SK-N-SH (cell line): ENCODE measurements at regions not wholly inside any gene's neighbourhood (a gene's known extent, or its start where the extent isn't known, plus 50 kb on each side); places are given as distances from the start of the nearest gene placed in this dataset.

Experiments used
- CTCF ChIA-PET: fragments of 300-600, 350-600 bp; formaldehyde crosslinking; extraction: SDS; loops from one replicate; lab custom pipeline; 2021; lab: Yijun Ruan, JAX
- POLR2A ChIA-PET: fragments of 350-600 bp; sonication (Branson Sonifier 250); formaldehyde crosslinking; extraction: SDS; loops from one replicate; lab custom pipeline; 2020; ENCODE audit warnings: antibody characterized with exemption, inconsistent platforms; lab: Yijun Ruan, JAX
- DNase-seq: peaks from one replicate; pipeline ENCODE4 v3.0.0; 2012
- H2AFZ ChIP-seq: fragments of 200-600 bp; sonication (generic); 2 replicates; pipeline ENCODE4 v1.8.1; 2016; ENCODE audit warnings: antibody characterized with exemption, mild to moderate bottlenecking, low read depth
- H3F3A ChIP-seq: fragments of 200-600 bp; sonication (generic); replicated peaks from 2 replicates; pipeline ENCODE3; 2016; ENCODE audit warnings: antibody characterized with exemption, mild to moderate bottlenecking; ENCODE audit not compliant: insufficient read depth
- H3K27ac ChIP-seq, 2 experiments: fragments of 200-500 bp in 1 of 2; fragments of 200-600 bp in 1 of 2; sonication (Bioruptor generic) in 1 of 2; sonication (generic), shearing (Covaris generic) in 1 of 2; 2 replicates each; pipeline versions ENCODE4 v1.5.1 to v1.6.1; 2014 to 2016; ENCODE audit warnings: low read depth in 2 of 2, inconsistent platforms in 1 of 2, low read length in 1 of 2, mild to moderate bottlenecking in 1 of 2, mixed read lengths in 1 of 2
- H3K27me3 ChIP-seq: fragments of 200-600 bp; sonication (generic), shearing (Covaris generic); 2 replicates; pipeline ENCODE4 v1.6.1; 2016; ENCODE audit warnings: mixed run types; ENCODE audit not compliant: insufficient read depth
- H3K36me3 ChIP-seq, 2 experiments: fragments of 200-500 bp in 1 of 2; fragments of 200-600 bp in 1 of 2; sonication (Bioruptor generic) in 1 of 2; sonication (generic) in 1 of 2; replicated peaks in 1 of 2; 2 replicates each; pipeline versions ENCODE3 to v1.5.1; 2014 to 2016; ENCODE audit warnings: low read length in 1 of 2, mild to moderate bottlenecking in 1 of 2; ENCODE audit not compliant: insufficient read depth in 2 of 2, control insufficient read depth in 1 of 2
- H3K4me1 ChIP-seq, 2 experiments: fragments of 200-500 bp in 1 of 2; fragments of 200-600 bp in 1 of 2; sonication (Bioruptor generic) in 1 of 2; sonication (generic), shearing (Covaris generic) in 1 of 2; 2 replicates each; pipeline versions ENCODE4 v1.5.1 to v1.6.1; 2014 to 2016; ENCODE audit warnings: low read depth in 1 of 2, low read length in 1 of 2, mixed run types in 1 of 2; ENCODE audit not compliant: insufficient read depth in 2 of 2, control insufficient read depth in 1 of 2
- H3K4me2 ChIP-seq: fragments of 200-600 bp; sonication (generic), shearing (Covaris generic); 2 replicates; pipeline ENCODE4 v1.6.1; 2017; ENCODE audit warnings: mixed run types
- H3K4me3 ChIP-seq, 2 experiments: fragments of 200-500 bp in 1 of 2; fragments of 200-600 bp in 1 of 2; sonication (Bioruptor generic) in 1 of 2; sonication (generic), shearing (Covaris generic) in 1 of 2; 2 replicates each; pipeline versions ENCODE4 v1.5.1 to v1.8.1; 2014 to 2016; ENCODE audit warnings: low read depth in 2 of 2, inconsistent platforms in 1 of 2, low read length in 1 of 2, mild to moderate bottlenecking in 1 of 2, mixed read lengths in 1 of 2, moderate library complexity in 1 of 2
- H3K79me2 ChIP-seq: fragments of 200-600 bp; sonication (generic); 2 replicates; pipeline ENCODE4 v1.8.1; 2017; ENCODE audit warnings: mild to moderate bottlenecking; ENCODE audit not compliant: insufficient read depth
- H3K9ac ChIP-seq: fragments of 200-600 bp; sonication (generic); 2 replicates; pipeline ENCODE4 v1.6.1; 2017; ENCODE audit warnings: mixed run types
- H3K9me2 ChIP-seq: fragments of 200-600 bp; sonication (generic); 2 replicates; pipeline ENCODE4 v1.6.1; 2017; ENCODE audit warnings: mixed run types
- H3K9me3 ChIP-seq: fragments of 200-600 bp; sonication (generic); 2 replicates; pipeline ENCODE4 v1.6.1; 2017; ENCODE audit warnings: mixed run types, mild to moderate bottlenecking, moderate library complexity
- H4K20me1 ChIP-seq: fragments of 200-600 bp; sonication (generic); 2 replicates; pipeline ENCODE4 v1.6.1; 2017; ENCODE audit warnings: mild to moderate bottlenecking, mixed run types; ENCODE audit not compliant: insufficient read depth
- CHD2 ChIP-seq: fragments of 150-350 bp; IDR thresholded peaks from 2 replicates; pipeline ENCODE4 v1.6.1; 2018; ENCODE audit warnings: low read length; ENCODE audit not compliant: partially characterized antibody
- CTCF ChIP-seq: fragments of 200-600 bp; sonication (generic); IDR thresholded peaks from 2 replicates; pipeline ENCODE4 v1.6.1; 2017; ENCODE audit warnings: antibody characterized with exemption, mild to moderate bottlenecking, moderate library complexity
- EP300 ChIP-seq, 2 experiments: IDR thresholded peaks; 2 replicates each; pipeline versions ENCODE4 v1.4.0 to v1.6.1; 2012; ENCODE audit warnings: borderline replicate concordance in 1 of 2, low read depth in 1 of 2, low read length in 1 of 2
- FOSL2 ChIP-seq: IDR thresholded peaks from 2 replicates; pipeline ENCODE4 v1.4.0; 2012; ENCODE audit warnings: low read depth, mild to moderate bottlenecking, moderate library complexity, borderline replicate concordance
- FOXJ3 ChIP-seq: sonication (generic); formaldehyde crosslinking; IDR thresholded peaks from 2 replicates; pipeline ENCODE4 v1.5.1; 2020; ENCODE audit warnings: mild to moderate bottlenecking, missing genetic modification reagents
- FOXM1 ChIP-seq: IDR thresholded peaks from 2 replicates; pipeline ENCODE4 v1.4.0; 2012; ENCODE audit warnings: low read depth, mild to moderate bottlenecking
- GABPA ChIP-seq: IDR thresholded peaks from 2 replicates; pipeline ENCODE4 v1.4.0; 2012; ENCODE audit warnings: low read depth, mild to moderate bottlenecking
- IRF3 ChIP-seq: fragments of 150-350 bp; IDR thresholded peaks from 2 replicates; pipeline ENCODE4 v1.6.1; 2016; ENCODE audit warnings: mild to moderate bottlenecking, low read depth, low read length
- JUND ChIP-seq: IDR thresholded peaks from 2 replicates; pipeline ENCODE4 v1.4.0; 2012
- RAD21 ChIP-seq: IDR thresholded peaks from 2 replicates; pipeline ENCODE4 v1.6.1; 2012; ENCODE audit warnings: mild to moderate bottlenecking, low read length
- RFX5 ChIP-seq: IDR thresholded peaks from 2 replicates; pipeline ENCODE4 v1.6.1; 2012; ENCODE audit warnings: mild to moderate bottlenecking, improper control_type of control experiment, low read length
- RXRA ChIP-seq: IDR thresholded peaks from 2 replicates; pipeline ENCODE4 v1.4.0; 2012; ENCODE audit warnings: low read depth, mild to moderate bottlenecking, borderline replicate concordance
- SMC3 ChIP-seq: IDR thresholded peaks from 2 replicates; pipeline ENCODE4 v1.6.1; 2012; ENCODE audit warnings: low read depth, low read length, improper control_type of control experiment
- TCF12 ChIP-seq: IDR thresholded peaks from 2 replicates; pipeline ENCODE4 v1.4.0; 2012
- TEAD4 ChIP-seq: IDR thresholded peaks from 2 replicates; pipeline ENCODE4 v1.4.0; 2012; ENCODE audit warnings: mild to moderate bottlenecking, borderline replicate concordance; ENCODE audit not compliant: insufficient read depth
- USF1 ChIP-seq: IDR thresholded peaks from 2 replicates; pipeline ENCODE4 v1.4.0; 2012; ENCODE audit warnings: low read depth, borderline replicate concordance
- USF2 ChIP-seq: fragments of 150-350 bp; IDR thresholded peaks from 2 replicates; pipeline ENCODE4 v1.6.1; 2017; ENCODE audit warnings: antibody characterized with exemption, low read length, low read depth, borderline replicate concordance
- YY1 ChIP-seq: IDR thresholded peaks from 2 replicates; pipeline ENCODE4 v1.4.0; 2012; ENCODE audit warnings: low read depth, mild to moderate bottlenecking
- WGBS: methylation state at CpG from one replicate; pipeline ENCODE4 v1.1.6; 2017; ENCODE audit warnings: low lambda C conversion rate; 5-methylcytosine and 5-hydroxymethylcytosine counted together
- TF ChIP-seq, protein P1 (sequence below): IDR thresholded peaks from 2 replicates; pipeline ENCODE4 v1.4.0; 2012; ENCODE audit warnings: low read depth
- TF ChIP-seq, protein P2 (sequence below): IDR thresholded peaks from 2 replicates; pipeline ENCODE4; 2012

GRCh38 chr10:20473023-20473760 lies 423.9 kb downstream of the NEBL start:
- Histone ChIP-seq H3K4me3 (no peak overlapping the region), H3K79me2 (no peaks in the 10 kb centered on the region), H3K27me3 (no peaks in the 10 kb centered on the region), H3K9me2 (no peaks in the 10 kb centered on the region)
- POLR2A ChIA-PET = no interaction called here
- TF ChIP-seq FOSL2 = no peak
- no peak for TF ChIP-seq YY1
- no peak for TF ChIP-seq RXRA
- no peak for TF ChIP-seq SMC3
- no peak for TF ChIP-seq USF1
- TF ChIP-seq FOXM1 = no peak
- TF ChIP-seq, protein P1, sequence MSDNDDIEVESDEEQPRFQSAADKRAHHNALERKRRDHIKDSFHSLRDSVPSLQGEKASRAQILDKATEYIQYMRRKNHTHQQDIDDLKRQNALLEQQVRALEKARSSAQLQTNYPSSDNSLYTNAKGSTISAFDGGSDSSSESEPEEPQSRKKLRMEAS = no peak
- TF ChIP-seq USF2 = no peak
- no peak for TF ChIP-seq RFX5
- TF ChIP-seq GABPA = no peak
- TF ChIP-seq TCF12 = no peak
- TF ChIP-seq, protein P2, sequence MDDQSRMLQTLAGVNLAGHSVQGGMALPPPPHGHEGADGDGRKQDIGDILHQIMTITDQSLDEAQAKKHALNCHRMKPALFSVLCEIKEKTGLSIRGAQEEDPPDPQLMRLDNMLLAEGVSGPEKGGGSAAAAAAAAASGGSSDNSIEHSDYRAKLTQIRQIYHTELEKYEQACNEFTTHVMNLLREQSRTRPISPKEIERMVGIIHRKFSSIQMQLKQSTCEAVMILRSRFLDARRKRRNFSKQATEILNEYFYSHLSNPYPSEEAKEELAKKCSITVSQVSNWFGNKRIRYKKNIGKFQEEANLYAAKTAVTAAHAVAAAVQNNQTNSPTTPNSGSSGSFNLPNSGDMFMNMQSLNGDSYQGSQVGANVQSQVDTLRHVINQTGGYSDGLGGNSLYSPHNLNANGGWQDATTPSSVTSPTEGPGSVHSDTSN = no peak
- no peak for TF ChIP-seq FOXJ3 (CRISPR knock-in tag)
- no peak for TF ChIP-seq CTCF
- TF ChIP-seq RAD21 = no peak
- no peak for TF ChIP-seq EP300 (IDR thresholded peaks at IDR 0.05; ENCODE audit: borderline replicate concordance in 1 of 2, low read depth in 1 of 2, low read length in 1 of 2)
- no peak for TF ChIP-seq JUND
- no peak for TF ChIP-seq CHD2
- TF ChIP-seq TEAD4 = no peak
- no peak for TF ChIP-seq IRF3
- TF ChIP-seq, all 33 proteins: peak for 0
- Histone ChIP-seq H4K20me1 (no peaks in the 10 kb centered on the region), H3K4me1 (no peaks in the 10 kb centered on the region), H3K9ac (no peak overlapping the region), H3K4me2 (no peak overlapping the region), H2AFZ (no peak overlapping the region), H3F3A (no peaks in the 10 kb centered on the region), H3K9me3 (no peaks in the 10 kb centered on the region; the same call in 1 of the 2 replicates), H3K36me3 (no peaks in the 10 kb centered on the region), H3K27ac (no peak overlapping the region)
- CTCF ChIA-PET = interaction anchor here (0.8 kb wide), 1 partner anchor 19 kb away, joined by 4 read pairs; no protein-coding TSS in a partner anchor
- WGBS = 42% methylated on average over 5 of the region's 5 CpGs
- DNase-seq = no peak
